GM23338 (cell line): ENCODE measurements at regions not wholly inside any gene's neighbourhood (a gene's known extent, or its start where the extent isn't known, plus 50 kb on each side); places are given as distances from the start of the nearest gene placed in this dataset.

Experiments used
- ATAC-seq: fragments of 200-7000 bp; cut with Tn5 transposase; 3 replicates; pipeline ENCODE4 v1.9.1; 2020
- DNase-seq: peaks from one replicate; pipeline ENCODE4 v3.0.0-alpha.2; 2015; ENCODE audit warnings: low spot score
- H2AFZ ChIP-seq: fragments of 200-600 bp; sonication (generic); 2 replicates; pipeline ENCODE4 v1.8.0; 2016; ENCODE audit warnings: antibody characterized with exemption, mild to moderate bottlenecking, moderate library complexity
- H3F3A ChIP-seq: fragments of 200-600 bp; sonication (generic); replicated peaks from 2 replicates; pipeline ENCODE4 v1.8.0; 2017; ENCODE audit warnings: antibody characterized with exemption, mixed run types, low read depth
- H3K27ac ChIP-seq: fragments of 200-600 bp; sonication (generic); 2 replicates; pipeline ENCODE4 v1.6.1; 2016; ENCODE audit warnings: low read depth
- H3K27me3 ChIP-seq: fragments of 200-600 bp; sonication (generic); 2 replicates; pipeline ENCODE4 v1.8.0; 2016; ENCODE audit warnings: mild to moderate bottlenecking, mixed run types, moderate library complexity; ENCODE audit not compliant: insufficient read depth
- H3K36me3 ChIP-seq: fragments of 200-600 bp; sonication (generic); 2 replicates; pipeline ENCODE4 v1.8.0; 2016; ENCODE audit warnings: mild to moderate bottlenecking; ENCODE audit not compliant: insufficient read depth
- H3K4me1 ChIP-seq: fragments of 200-600 bp; sonication (generic); 2 replicates; pipeline ENCODE4 v1.8.0; 2016; ENCODE audit warnings: mild to moderate bottlenecking, moderate library complexity; ENCODE audit not compliant: insufficient read depth
- H3K4me2 ChIP-seq: fragments of 200-600 bp; sonication (generic); 2 replicates; pipeline ENCODE4 v1.7.1; 2017; ENCODE audit warnings: mixed run types
- H3K4me3 ChIP-seq: fragments of 200-600 bp; sonication (generic); 2 replicates; pipeline ENCODE4 v1.6.1; 2016; ENCODE audit warnings: mixed run types
- H3K79me2 ChIP-seq: fragments of 200-600 bp; sonication (generic); replicated peaks from 2 replicates; pipeline ENCODE4 v1.8.0; 2017; ENCODE audit warnings: mild to moderate bottlenecking; ENCODE audit not compliant: insufficient read depth
- H3K9me2 ChIP-seq: fragments of 200-600 bp; sonication (generic); 2 replicates; pipeline ENCODE4 v1.8.0; 2017; ENCODE audit not compliant: insufficient read depth
- H4K20me1 ChIP-seq: fragments of 200-600 bp; sonication (generic); replicated peaks from 2 replicates; pipeline ENCODE4 v1.8.0; 2017; ENCODE audit warnings: mild to moderate bottlenecking; ENCODE audit not compliant: insufficient read depth
- H3K27ac Mint-ChIP-seq: 2 replicates; pipeline ENCODE4 v1.8.0; 2020; ENCODE audit warnings: inconsistent platforms, mild to moderate bottlenecking, moderate library complexity, mixed read lengths
- H3K27me3 Mint-ChIP-seq: 3 replicates; pipeline ENCODE4 v1.8.0; 2022; ENCODE audit warnings: low read depth, mild to moderate bottlenecking, moderate library complexity, mixed read lengths, inconsistent platforms; ENCODE audit not compliant: insufficient read depth, poor library complexity
- H3K36me3 Mint-ChIP-seq: 3 replicates; pipeline ENCODE4 v1.8.0; 2021; ENCODE audit warnings: low read depth, mild to moderate bottlenecking, inconsistent platforms, moderate library complexity, mixed read lengths
- H3K4me1 Mint-ChIP-seq: 3 replicates; pipeline ENCODE4 v1.8.0; 2020; ENCODE audit warnings: mild to moderate bottlenecking, inconsistent platforms, mixed read lengths
- H3K4me3 Mint-ChIP-seq: 3 replicates; pipeline ENCODE4 v1.8.0; 2021; ENCODE audit warnings: moderate library complexity, mild to moderate bottlenecking, inconsistent platforms, mixed read lengths
- H3K9me3 Mint-ChIP-seq: 3 replicates; pipeline ENCODE4 v1.8.0; 2020; ENCODE audit warnings: moderate library complexity, mild to moderate bottlenecking, inconsistent platforms, mixed read lengths
- CREB1 ChIP-seq: fragments of 250-450 bp; sonication (Bioruptor Pico); IDR thresholded peaks from 2 replicates; pipeline ENCODE4 v1.5.0; 2020; ENCODE audit warnings: low read depth, mild to moderate bottlenecking, moderate library complexity
- EZH2 ChIP-seq: fragments of 200-600 bp; sonication (generic); IDR thresholded peaks from one replicate; pipeline ENCODE4 v1.8.0; 2017; ENCODE audit warnings: antibody characterized with exemption, mild to moderate bottlenecking, low read depth; ENCODE audit not compliant: unreplicated experiment
- EZH2phosphoT487 ChIP-seq: fragments of 200-600 bp; sonication (generic); IDR thresholded peaks from one replicate; pipeline ENCODE4 v1.8.1; 2018; ENCODE audit warnings: antibody characterized with exemption; ENCODE audit not compliant: unreplicated experiment
- JUNB ChIP-seq: IDR thresholded peaks from one replicate; pipeline ENCODE4 v1.6.1; 2016; ENCODE audit warnings: antibody characterized with exemption; ENCODE audit not compliant: unreplicated experiment
- NANOG ChIP-seq: IDR thresholded peaks from 2 replicates; pipeline ENCODE4 v1.6.1; 2016; ENCODE audit warnings: antibody characterized with exemption, borderline replicate concordance
- POLR2AphosphoS5 ChIP-seq: IDR thresholded peaks from 2 replicates; pipeline ENCODE4 v1.6.1; 2016; ENCODE audit warnings: antibody characterized with exemption, low read depth
- STAT1 ChIP-seq: IDR thresholded peaks from one replicate; pipeline ENCODE4 v1.6.1; 2016; ENCODE audit warnings: antibody characterized with exemption; ENCODE audit not compliant: unreplicated experiment
- ZNF114 ChIP-seq: fragments of 250-450 bp; sonication (Bioruptor Pico); IDR thresholded peaks from 2 replicates; pipeline ENCODE4 v1.5.0; 2020; ENCODE audit warnings: mild to moderate bottlenecking, moderate library complexity
- ZNF331 ChIP-seq: fragments of 250-450 bp; sonication (Bioruptor Pico); IDR thresholded peaks from 2 replicates; pipeline ENCODE4 v1.5.0; 2020; ENCODE audit warnings: low read depth, mild to moderate bottlenecking, moderate library complexity
- TF ChIP-seq, protein P1 (sequence below): IDR thresholded peaks from 2 replicates; pipeline ENCODE4 v1.6.1; 2016; ENCODE audit warnings: antibody characterized with exemption
- TF ChIP-seq, protein P2 (sequence below), 2 experiments: fragments of 200-600 bp in 1 of 2; sonication (generic) in 1 of 2; conservative IDR thresholded peaks; 2 replicates each; pipeline versions ENCODE4 v1.5.1 to v1.6.1; 2016 to 2017; ENCODE audit warnings: antibody characterized with exemption in 2 of 2, low read depth in 2 of 2, mild to moderate bottlenecking in 2 of 2, moderate library complexity in 1 of 2
- TF ChIP-seq, protein P3 (sequence below): IDR thresholded peaks from one replicate; pipeline ENCODE4 v1.6.1; 2018; ENCODE audit warnings: antibody characterized with exemption; ENCODE audit not compliant: unreplicated experiment
- TF ChIP-seq, protein P4 (sequence below): fragments of 250-450 bp; sonication (Bioruptor Pico); IDR thresholded peaks from 2 replicates; pipeline ENCODE4 v1.5.0; 2020; ENCODE audit warnings: mild to moderate bottlenecking, moderate library complexity

DNA sequence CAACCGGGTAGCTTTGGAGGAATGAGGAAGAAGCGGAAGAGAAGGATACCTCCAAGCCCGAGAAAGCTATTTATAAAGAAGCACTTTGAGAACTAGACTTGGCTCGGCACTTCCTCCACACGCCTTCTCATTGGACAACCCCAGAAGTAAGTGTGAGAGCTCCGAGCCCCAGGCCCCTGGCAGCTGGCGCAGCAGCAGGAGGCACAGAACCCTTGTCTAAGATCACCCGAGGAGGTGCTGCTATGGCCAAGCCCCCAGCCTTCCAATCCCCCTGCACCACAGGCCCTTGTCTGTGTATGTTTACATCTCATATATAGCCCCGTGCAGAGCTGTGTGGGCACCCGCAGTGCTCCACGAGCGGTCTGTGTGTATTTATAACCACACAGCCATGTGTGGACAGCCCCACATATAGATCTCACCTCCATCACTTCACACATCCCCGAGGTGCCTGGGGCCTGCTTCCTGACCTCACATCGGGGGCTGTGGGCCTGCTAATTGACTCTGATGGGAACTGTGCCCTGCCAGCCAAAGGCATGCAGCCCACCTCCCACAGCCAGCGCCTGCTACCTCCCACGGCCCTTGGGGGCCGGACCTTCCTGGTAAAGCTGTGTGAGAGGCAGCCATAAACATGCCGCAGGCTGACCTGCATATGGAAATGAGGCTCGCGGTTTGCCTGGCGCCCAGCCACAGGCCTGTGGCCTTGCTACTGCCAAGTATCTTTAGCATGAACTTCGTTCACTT, 96.1 kb downstream of the C17orf67 start:
- Histone ChIP-seq H3K9me2 (peaks cover 3% of the 10 kb centered on the region; the same call in 1 of the 2 replicates), H3K27me3 (no peaks in the 10 kb centered on the region), H3K36me3 (no peaks in the 10 kb centered on the region), H2AFZ (peak overlapping the region; percentile 32; the same call in 1 of the 2 replicates), H3K4me2 (no peak overlapping the region), H3F3A (no peaks in the 10 kb centered on the region), H3K79me2 (no peaks in the 10 kb centered on the region), H3K27ac (no peak overlapping the region), H4K20me1 (no peaks in the 10 kb centered on the region), H3K4me1 (peaks cover 10% of the 10 kb centered on the region; the same call in 1 of the 2 replicates), H3K4me3 (no peak overlapping the region)
- Mint-ChIP-seq H3K9me3 (peaks cover 3% of the 10 kb centered on the region; the same call in 1 of the 3 replicates), H3K27me3 (peaks cover 4% of the 10 kb centered on the region), H3K36me3 (no peaks in the 10 kb centered on the region), H3K4me3 (no peak overlapping the region), H3K4me1 (peaks cover 11% of the 10 kb centered on the region; the same call in 2 of the 3 replicates), H3K27ac (no peak overlapping the region)
- ATAC-seq (no peak; the same call in 2 of the 3 replicates), DNase-seq (no peak)
- TF ChIP-seq, protein P1, sequence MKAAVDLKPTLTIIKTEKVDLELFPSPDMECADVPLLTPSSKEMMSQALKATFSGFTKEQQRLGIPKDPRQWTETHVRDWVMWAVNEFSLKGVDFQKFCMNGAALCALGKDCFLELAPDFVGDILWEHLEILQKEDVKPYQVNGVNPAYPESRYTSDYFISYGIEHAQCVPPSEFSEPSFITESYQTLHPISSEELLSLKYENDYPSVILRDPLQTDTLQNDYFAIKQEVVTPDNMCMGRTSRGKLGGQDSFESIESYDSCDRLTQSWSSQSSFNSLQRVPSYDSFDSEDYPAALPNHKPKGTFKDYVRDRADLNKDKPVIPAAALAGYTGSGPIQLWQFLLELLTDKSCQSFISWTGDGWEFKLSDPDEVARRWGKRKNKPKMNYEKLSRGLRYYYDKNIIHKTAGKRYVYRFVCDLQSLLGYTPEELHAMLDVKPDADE: no peak
- TF ChIP-seq EZH2 (no peak), EZH2phosphoT487 (no peak), POLR2AphosphoS5 (no peak), NANOG (no peak), ZNF114 (CRISPR knock-in tag) (no peak), STAT1 (no peak), CREB1 (CRISPR knock-in tag) (no peak), ZNF331 (CRISPR knock-in tag) (no peak), JUNB (no peak)
- TF ChIP-seq, protein P2, sequence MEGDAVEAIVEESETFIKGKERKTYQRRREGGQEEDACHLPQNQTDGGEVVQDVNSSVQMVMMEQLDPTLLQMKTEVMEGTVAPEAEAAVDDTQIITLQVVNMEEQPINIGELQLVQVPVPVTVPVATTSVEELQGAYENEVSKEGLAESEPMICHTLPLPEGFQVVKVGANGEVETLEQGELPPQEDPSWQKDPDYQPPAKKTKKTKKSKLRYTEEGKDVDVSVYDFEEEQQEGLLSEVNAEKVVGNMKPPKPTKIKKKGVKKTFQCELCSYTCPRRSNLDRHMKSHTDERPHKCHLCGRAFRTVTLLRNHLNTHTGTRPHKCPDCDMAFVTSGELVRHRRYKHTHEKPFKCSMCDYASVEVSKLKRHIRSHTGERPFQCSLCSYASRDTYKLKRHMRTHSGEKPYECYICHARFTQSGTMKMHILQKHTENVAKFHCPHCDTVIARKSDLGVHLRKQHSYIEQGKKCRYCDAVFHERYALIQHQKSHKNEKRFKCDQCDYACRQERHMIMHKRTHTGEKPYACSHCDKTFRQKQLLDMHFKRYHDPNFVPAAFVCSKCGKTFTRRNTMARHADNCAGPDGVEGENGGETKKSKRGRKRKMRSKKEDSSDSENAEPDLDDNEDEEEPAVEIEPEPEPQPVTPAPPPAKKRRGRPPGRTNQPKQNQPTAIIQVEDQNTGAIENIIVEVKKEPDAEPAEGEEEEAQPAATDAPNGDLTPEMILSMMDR (conservative IDR thresholded peaks at IDR 0.05; ENCODE audit: low read depth in 2 of 2): no peak
- TF ChIP-seq, protein P3, sequence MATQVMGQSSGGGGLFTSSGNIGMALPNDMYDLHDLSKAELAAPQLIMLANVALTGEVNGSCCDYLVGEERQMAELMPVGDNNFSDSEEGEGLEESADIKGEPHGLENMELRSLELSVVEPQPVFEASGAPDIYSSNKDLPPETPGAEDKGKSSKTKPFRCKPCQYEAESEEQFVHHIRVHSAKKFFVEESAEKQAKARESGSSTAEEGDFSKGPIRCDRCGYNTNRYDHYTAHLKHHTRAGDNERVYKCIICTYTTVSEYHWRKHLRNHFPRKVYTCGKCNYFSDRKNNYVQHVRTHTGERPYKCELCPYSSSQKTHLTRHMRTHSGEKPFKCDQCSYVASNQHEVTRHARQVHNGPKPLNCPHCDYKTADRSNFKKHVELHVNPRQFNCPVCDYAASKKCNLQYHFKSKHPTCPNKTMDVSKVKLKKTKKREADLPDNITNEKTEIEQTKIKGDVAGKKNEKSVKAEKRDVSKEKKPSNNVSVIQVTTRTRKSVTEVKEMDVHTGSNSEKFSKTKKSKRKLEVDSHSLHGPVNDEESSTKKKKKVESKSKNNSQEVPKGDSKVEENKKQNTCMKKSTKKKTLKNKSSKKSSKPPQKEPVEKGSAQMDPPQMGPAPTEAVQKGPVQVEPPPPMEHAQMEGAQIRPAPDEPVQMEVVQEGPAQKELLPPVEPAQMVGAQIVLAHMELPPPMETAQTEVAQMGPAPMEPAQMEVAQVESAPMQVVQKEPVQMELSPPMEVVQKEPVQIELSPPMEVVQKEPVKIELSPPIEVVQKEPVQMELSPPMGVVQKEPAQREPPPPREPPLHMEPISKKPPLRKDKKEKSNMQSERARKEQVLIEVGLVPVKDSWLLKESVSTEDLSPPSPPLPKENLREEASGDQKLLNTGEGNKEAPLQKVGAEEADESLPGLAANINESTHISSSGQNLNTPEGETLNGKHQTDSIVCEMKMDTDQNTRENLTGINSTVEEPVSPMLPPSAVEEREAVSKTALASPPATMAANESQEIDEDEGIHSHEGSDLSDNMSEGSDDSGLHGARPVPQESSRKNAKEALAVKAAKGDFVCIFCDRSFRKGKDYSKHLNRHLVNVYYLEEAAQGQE: no peak
- TF ChIP-seq, protein P4, sequence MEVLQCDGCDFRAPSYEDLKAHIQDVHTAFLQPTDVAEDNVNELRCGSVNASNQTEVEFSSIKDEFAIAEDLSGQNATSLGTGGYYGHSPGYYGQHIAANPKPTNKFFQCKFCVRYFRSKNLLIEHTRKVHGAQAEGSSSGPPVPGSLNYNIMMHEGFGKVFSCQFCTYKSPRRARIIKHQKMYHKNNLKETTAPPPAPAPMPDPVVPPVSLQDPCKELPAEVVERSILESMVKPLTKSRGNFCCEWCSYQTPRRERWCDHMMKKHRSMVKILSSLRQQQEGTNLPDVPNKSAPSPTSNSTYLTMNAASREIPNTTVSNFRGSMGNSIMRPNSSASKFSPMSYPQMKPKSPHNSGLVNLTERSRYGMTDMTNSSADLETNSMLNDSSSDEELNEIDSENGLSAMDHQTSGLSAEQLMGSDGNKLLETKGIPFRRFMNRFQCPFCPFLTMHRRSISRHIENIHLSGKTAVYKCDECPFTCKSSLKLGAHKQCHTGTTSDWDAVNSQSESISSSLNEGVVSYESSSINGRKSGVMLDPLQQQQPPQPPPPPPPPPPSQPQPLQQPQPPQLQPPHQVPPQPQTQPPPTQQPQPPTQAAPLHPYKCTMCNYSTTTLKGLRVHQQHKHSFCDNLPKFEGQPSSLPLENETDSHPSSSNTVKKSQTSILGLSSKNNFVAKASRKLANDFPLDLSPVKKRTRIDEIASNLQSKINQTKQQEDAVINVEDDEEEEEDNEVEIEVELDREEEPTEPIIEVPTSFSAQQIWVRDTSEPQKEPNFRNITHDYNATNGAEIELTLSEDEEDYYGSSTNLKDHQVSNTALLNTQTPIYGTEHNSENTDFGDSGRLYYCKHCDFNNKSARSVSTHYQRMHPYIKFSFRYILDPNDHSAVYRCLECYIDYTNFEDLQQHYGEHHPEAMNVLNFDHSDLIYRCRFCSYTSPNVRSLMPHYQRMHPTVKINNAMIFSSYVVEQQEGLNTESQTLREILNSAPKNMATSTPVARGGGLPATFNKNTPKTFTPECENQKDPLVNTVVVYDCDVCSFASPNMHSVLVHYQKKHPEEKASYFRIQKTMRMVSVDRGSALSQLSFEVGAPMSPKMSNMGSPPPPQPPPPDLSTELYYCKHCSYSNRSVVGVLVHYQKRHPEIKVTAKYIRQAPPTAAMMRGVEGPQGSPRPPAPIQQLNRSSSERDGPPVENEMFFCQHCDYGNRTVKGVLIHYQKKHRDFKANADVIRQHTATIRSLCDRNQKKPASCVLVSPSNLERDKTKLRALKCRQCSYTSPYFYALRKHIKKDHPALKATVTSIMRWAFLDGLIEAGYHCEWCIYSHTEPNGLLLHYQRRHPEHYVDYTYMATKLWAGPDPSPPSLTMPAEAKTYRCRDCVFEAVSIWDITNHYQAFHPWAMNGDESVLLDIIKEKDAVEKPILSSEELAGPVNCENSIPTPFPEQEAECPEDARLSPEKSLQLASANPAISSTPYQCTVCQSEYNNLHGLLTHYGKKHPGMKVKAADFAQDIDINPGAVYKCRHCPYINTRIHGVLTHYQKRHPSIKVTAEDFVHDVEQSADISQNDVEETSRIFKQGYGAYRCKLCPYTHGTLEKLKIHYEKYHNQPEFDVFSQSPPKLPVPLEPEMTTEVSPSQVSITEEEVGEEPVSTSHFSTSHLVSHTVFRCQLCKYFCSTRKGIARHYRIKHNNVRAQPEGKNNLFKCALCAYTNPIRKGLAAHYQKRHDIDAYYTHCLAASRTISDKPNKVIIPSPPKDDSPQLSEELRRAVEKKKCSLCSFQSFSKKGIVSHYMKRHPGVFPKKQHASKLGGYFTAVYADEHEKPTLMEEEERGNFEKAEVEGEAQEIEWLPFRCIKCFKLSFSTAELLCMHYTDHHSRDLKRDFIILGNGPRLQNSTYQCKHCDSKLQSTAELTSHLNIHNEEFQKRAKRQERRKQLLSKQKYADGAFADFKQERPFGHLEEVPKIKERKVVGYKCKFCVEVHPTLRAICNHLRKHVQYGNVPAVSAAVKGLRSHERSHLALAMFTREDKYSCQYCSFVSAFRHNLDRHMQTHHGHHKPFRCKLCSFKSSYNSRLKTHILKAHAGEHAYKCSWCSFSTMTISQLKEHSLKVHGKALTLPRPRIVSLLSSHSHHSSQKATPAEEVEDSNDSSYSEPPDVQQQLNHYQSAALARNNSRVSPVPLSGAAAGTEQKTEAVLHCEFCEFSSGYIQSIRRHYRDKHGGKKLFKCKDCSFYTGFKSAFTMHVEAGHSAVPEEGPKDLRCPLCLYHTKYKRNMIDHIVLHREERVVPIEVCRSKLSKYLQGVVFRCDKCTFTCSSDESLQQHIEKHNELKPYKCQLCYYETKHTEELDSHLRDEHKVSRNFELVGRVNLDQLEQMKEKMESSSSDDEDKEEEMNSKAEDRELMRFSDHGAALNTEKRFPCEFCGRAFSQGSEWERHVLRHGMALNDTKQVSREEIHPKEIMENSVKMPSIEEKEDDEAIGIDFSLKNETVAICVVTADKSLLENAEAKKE (CRISPR knock-in tag): no peak
